GM19438 (cell line): ENCODE measurements at regions not wholly inside any gene's neighbourhood (a gene's known extent, or its start where the extent isn't known, plus 50 kb on each side); places are given as distances from the start of the nearest gene placed in this dataset.

ENCODE experiments used
- ATAC-seq: cut with Tn5 transposase; IDR thresholded peaks from one replicate; pipeline ENCODE4 v1.9.1; 2021; ENCODE audit warnings: low read depth; ENCODE audit not compliant: unreplicated experiment

DNA sequence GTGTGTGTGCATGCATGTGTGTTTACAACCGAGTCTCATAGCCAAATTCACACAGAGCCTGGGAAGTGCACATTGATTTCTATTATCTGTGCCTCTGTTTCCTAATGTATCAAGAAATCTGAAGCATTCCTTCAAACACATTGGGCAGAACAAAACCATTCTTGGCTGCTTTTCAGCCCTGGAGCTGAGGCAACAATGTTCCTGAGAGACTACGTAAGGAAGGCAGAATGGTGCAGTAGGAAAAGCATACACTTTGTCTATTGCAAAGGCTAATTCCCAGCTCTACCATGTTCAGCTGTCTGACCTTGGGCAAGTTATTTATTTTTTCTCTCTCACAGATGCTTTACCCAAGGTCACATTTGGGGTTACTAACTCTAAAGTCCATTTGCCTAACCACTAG is 575.5 kb downstream of the SOX6 start:
- ATAC-seq: no peak

DNA sequence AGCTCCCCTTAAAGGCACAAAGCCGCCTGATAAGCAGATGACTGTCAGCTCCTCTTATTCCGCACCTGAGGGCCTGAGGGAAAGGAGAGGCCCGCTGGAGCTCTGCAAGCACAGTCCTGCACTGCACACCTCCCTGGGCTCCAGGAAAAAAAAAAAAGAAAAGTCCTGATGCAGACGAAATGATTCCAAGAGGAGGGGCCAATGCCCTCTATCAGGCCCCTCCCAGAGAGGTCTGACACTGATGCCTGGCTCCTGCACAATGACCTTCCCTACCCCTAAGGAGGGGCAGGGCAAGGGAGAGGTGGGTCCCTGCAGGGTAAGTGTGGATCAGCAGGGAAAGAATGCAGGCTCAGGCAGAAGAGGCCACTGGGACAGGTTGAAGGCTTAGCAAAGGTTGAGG is 572.7 kb downstream of the SOX6 start:
- ATAC-seq: no peak

DNA sequence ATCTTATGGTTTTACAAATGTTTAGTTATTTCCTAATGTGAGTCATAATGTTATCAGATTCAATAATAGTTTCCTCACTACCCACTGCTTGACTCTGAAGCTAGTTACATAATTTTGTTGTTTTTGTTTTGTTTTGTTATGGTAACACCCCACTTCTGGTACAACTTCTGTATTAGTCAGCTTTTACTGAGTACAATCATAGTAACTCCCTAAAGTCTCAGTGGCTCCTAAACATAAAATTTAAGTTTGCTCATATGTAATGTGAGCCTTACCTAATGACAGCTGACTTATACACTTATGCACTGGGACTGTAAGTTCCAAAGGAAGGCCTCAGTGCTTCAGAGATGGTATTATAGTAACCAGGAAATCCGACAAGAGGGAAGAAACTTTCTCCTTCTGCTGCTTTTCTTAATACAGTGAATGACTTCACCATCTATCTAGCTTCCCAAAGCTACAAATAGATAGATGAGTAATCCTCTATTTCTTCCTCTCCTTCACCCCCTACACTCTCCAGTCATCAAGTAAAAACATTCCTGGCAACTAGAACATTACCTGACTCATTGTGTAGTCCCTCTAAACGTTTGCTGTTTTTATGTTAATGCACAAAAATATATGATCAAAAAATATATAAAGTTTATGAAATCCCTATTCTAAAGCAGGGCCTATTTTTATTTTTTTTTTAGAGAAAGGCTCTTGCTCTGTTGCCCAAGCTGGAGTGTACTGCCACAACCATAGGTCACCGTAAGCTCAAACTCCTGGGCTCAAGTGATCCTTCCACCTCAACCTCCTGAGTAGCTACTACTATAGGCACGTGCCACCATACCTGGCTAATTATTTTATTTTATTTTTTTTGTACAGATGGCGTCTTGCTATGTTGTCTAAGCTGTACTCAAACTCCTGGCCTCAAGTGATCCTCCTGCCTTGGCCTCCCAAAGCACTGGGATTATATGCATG is 563.0 kb downstream of the SOX6 start:
- ATAC-seq: no peak

DNA sequence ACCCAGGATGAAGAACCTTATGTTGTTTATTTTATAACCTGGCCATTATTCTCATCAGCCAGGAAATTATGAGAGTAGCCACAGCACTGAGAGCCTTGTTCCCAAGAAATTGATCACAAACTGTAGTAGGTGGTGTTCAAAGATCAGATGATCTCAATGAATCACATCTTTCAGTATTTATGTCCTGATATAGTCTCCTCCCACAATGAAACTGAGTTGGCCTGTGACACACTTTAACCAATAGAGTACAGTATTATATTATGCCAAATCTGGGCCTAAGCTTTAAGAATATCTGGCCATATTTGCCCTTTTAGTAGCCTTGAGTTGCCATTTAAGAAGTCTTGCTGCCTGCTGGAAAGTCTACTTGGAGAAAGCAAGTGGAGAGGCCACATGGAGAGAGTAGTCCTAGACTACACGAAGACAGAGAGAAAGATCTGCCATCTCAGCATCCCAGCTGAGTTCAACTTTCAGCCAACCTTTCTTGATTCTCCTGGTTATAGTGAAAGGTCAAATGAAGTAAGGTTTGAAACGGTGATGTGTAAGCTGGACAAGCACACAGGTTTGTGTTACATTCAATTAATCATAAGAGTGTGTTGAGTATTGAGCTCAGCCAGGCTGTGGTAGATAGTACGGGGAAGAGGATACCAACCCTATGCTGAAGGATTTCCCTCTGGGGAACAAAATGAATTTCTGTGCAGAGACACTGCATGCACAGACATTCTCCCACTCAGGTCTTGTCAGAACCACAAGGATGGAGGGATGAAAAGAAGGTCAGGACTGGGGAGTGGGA is 561.8 kb downstream of the SOX6 start:
- no peak for ATAC-seq

DNA sequence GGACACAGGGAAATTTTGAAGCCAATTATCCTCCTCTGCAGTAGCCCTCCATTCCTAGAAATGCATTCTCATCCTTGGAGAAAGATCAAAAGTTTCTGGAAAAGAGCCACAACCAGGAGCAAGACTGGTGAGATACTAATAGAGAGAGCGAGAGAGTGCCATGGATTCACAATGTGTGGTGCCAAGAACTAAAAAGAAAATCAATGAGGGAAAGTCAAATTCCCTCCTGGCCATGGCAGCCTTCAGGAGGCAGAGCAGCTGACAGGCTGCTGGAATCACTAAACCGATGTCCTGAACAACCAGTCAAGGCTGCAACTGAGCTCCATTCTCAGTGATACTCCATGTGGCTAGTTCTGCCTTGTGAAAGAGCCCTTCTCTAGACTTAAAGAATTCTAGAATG is 561.0 kb downstream of the SOX6 start:
- no peak for ATAC-seq

DNA sequence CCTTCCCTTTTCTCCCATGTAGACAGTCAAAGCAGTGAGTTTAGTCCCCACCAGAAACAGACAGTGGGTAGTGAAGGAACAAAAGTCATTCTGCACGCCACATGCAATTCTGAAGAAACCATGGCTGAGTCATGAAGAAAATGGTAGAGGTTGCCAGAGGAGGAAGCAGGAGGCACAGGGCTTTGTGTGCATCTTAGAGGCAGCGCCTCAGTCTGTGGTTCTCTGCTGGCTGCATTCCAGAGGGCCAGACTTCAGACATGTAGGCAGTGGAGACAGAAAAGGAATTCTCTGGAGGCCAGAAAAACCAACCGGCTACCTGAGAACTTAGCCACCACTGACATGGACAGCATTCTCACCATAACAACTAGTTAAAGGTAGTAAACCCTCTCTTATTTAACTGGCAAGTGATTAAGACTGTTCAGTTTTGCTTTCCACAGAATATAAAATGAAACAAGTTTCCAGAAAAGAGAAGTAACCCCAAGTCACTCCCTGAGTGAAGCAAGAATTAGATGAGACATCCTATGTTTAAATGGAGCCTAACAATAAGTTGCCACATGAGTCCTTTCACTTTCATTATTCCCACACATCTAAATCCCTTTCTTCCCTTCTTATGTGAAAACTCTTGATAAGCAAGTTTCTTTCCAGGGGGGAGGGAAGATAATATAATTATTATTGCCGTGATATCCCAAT is 556.1 kb downstream of the SOX6 start:
- ATAC-seq: no peak

DNA sequence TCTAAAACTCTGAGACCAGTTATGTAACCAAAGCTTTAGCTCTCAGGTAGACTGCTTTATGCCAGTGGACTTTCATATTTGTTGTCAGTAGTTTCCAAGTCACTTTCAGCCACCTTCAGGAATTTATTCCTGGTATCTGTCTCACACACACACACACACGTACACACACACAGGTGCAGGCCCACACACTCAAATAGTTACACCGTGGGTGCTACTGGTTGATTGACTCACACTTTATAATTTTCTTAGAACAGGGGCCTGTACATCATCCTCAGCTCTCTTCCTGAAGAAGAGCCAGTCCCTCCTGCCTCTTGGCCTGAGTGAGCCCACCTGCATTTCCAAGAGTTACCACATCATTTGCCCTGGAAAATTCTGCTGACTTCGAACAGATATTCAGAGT is 555.2 kb downstream of the SOX6 start:
- ATAC-seq: no peak

DNA sequence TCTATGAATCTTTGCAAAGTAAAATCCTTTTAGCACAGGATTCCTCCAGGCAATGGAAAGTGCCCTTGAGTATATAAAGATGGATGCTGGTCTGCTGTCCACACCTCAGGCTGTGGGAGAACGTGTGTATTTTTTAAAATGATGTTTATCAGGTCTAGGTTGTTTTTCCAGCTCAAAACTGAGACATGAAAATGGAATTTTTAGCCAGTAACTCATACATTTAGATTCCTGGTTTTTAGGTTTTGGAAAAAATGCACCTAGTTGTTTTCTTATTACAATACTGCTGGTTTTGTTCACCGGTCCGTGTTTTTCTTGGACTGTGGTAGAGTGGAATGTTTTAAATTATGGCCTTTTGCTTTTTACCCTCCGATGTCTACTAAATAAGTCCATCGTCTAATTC is 554.7 kb downstream of the SOX6 start:
- ATAC-seq: no peak

DNA sequence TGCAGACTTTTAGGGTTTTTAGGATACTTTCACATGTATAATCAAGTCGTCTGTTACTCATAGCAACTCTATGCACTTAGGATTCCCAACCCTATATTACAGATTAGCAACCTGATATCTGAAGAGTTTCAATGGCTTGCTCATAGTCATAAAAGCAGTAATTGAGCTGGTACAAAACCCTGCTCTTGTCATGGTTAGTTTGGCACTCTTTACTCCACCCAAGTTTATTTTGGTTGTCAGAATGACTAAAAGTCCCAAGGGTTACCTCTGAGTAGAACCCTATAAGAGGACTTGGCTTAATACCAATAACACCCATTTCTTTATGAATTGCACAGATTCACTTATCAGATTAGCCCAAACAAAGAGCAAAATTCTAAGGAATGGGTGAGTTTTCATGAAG is 550.6 kb downstream of the SOX6 start:
- no peak for ATAC-seq

DNA sequence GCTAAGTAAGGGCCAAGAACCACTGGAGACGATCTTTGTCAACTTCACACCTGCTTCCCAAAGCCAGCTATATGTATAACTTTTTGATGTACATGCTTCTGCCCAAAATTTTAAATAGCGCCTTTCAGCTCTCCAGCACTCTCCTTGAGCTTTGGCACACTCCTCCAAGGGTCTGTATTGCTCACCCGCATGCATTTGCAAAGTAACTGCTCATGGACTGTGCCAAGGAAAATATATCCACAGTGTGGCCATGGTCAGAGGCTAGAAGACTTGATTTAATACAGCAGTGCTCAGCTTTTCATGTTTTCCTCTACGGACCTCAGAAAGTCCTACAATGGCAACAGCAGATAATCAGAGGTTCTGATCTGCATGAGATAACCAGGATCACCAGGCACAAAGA is 550.1 kb downstream of the SOX6 start:
- no peak for ATAC-seq

DNA sequence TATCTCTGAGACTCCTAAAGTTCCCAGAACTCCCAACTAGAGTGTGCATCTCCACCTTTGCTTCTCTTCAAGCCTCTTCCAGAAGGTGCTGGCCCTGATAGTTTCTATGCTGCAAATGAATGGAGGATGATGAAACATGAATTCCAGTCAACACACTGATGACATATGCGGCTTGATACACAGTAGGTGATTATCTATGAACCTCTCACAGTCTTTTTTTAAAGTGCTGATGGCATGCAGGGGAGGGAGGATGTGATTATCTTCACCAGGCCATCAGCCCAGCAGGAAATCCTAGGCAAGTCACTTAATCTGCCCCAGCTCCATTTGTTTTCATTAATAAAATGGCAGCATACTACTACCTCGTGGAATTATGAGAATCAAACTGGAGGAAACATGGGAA is 548.5 kb downstream of the SOX6 start:
- no peak for ATAC-seq

DNA sequence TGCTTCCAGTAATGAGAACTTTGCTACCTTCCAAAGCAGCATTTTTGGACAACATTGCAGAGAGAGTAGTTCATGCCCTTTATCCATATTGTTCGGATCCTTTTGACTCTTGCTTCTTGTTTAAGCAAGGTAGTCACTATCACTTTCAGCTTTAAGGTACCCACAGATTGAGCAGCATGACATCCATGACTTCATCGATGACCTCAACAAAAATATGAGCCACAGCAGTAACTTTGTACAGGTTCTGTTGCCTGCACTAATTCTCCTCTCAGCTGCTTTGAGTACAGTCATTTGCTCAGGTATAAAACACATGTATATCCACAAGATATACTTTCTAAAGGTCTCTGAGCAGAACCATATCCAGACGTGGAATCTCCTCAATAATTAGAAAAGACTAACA is 546.3 kb downstream of the SOX6 start:
- no peak for ATAC-seq

DNA sequence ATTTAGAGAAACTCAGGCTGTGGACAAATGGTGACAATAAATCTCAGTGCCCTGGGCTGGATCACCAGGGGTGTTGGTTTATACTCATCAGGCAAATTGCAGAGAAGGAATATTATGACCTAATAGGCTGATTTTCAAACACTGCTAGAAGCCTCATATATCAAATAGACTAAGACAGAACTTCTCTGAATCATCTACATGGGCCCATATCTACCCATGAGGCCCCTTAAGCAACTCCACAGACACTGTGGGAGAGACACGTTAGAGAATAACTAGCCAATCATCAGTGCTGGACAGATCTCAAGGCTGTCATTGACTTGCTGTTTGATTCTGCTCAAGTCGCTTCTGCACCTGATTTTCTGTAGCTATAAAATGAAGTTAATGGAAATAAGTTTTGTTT is 545.8 kb downstream of the SOX6 start:
- no peak for ATAC-seq

DNA sequence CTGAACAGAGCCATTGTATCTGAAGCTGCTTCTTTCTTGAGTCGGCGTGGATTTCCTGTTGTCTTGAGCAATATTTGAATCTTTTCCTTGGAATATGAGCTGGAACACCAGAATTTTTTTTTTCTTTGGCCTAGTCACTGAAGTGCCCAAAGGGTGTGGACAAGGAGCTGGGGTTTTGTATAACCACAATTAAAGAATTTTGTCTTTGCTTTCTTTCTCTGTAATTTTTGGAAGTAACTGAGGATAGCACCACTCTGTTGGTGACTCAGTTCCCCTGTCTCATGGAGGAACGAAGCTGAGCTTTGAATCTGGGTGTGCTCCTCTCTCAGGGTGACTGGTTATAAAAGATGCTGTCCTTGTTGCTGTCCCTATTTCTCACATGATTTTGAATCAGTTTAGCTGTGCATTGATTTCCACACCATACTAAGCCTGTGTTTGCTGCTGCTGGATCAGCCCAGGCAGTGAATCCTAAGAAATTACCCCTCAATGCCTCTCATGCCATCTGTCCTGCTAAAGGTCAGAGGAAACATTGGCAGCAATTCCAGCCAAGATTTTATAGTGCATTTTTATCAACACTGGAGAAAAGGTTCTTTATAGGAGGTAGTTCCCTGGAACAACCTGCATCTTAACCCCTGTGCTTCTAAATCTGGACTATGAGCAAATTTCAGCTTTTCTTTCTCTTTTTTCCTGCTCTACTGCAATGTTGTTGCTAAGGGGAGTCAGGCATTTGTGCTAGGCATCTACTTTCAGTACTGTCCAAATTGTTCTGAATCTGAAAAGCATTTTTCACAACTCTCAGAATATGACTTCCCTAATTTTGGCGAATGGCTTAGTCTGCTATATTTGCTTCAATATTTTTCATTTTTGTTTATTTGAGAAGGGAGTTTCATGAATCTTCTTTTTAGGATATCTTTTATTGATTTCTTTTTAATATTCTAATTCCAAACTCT is 540.8 kb downstream of the SOX6 start:
- no peak for ATAC-seq

DNA sequence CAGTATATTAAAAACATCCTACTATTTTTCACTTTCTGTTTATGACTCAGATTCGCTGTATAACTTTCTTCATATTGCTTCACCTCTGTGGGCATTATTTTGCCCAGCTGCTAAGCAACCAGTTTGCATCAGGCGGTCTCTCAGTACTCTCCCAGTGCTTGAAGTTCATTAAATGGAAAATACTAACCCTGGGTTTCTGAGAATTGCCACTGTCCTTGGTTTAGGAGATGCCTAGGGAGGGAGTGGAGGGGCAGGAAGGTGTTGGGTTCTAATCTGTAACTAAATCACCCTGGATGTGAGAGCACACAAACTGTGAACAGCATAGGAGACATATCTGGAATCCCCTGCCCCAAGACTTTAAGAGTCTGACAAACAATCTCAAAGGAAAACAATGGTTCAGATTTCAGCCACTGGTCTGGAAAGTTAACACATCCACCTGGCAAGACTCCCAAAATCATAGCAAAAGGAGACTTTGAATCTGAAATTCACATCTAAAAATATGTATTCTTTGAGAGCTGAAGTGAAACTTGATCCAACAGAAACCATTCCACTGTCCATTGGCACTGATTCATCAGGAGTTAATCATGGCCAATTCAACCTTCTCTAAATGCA is 540.0 kb downstream of the SOX6 start:
- ATAC-seq: no peak

DNA sequence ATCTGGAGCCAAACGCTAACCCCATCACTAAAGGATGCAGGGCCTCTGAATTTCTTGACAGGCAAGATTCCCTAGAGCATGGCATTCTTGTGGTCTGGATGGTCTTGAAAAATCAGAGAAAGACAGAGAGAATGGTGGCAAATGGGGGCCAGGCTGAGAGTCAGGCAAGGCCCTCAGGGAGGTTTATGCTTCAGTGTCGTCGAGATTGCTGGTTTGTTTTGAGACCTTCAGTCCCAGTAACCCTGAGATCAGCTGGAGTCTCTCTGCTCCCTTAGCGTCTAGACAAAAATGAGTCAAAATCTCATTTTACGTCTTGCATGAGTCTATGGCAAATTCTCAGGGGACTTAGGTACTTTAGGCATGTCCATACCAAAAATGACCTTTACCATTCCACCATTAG is 539.3 kb downstream of the SOX6 start:
- no peak for ATAC-seq

DNA sequence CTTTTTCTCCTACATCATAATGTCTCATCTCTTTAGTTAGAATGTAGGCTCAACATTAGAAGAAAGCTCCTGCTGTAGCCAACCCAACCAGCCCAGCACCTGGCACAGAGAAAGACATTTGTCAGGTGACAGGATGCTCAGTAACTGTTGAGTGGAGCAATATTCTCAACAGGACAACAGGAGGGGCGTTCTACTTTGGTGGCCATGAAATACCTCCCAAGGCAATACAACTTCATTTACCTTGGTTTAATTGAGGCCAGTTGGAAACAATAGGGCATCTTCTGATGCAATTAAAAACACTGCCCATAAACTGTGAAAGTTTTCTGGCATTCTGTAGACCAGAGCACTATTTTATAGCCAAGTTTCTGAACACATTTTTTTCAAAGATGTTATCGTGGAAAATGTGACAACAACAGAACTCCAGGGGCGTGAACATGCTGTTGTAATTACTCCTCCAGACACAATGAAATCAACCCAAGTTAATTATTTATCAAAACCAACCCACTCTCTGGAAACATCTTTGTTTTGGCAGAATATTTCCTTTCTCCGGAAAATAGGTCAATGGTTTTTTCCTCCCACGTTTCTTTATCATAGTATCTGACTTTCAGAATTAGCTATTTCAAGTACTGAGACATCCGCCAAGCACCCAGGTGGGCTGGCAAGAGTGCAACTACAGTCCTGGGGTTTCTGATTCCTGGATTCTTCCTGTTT is 538.1 kb downstream of the SOX6 start:
- ATAC-seq: no peak

DNA sequence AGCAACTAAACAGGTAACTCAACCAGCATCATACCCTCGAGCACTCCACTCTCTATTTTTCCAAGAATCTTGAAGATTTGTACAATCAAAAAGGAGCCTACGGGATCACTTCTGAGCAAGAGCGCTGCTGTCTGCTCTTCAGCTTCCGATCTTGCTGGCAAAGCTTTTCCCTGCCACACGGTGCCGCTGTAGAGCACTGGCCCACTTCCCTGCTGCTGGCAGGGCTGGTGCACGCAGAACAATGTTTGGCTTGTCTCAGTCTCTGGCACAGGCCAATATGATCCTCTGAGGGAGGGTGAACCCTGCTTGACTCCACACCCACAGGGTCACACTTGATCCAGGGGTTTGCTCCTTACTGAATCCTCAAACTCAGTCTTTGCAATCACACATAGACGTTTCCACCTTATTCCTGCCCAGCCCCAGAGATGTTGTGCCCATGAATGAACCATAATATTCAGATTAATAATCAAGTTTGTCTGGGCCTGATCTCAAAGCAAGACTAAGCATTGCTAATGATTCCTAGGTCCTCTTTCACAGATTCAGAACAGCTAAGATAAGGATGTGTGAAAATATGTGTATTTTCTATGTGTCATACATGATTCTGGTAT is 536.6 kb downstream of the SOX6 start:
- peak; percentile 75 for ATAC-seq

DNA sequence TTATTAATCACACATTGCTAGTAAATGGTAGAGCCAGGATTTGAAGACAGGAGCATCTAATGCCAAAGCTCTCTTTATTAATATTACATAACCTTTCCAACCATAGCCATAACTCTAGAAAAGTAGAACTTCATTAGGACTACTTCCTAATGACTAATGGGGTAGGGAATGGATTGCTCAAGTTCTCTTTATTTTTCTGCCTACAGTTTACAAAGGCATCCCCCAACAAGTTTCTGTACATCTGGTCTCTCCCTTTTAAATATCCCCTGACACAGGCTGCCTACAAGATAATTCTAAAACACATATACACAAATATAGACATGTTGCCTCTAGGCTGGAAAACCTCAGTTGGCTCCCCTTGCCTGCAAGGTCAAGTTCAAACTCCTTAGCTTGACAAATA is 534.9 kb downstream of the SOX6 start:
- ATAC-seq: no peak
